ENCODE measurements at regions not wholly inside any gene's neighbourhood (a gene's known extent, or its start where the extent isn't known, plus 50 kb on each side); places are given as distances from the start of the nearest gene placed in this dataset.

GRCh38 chr12:74426091-74426490 is 111.5 kb upstream of the ATXN7L3B start:
- no peak for DNase-seq (ENCODE audit: extremely low spot score)
- no peaks in the 10 kb centered on the region for H3K36me3 ChIP-seq (ENCODE audit: insufficient read depth)
- H3K4me3 ChIP-seq (ENCODE audit: low read depth, low read length), result no peak overlapping the region
- H3K27ac ChIP-seq (ENCODE audit: low read depth), result no peak overlapping the region
- H3K4me1 ChIP-seq (ENCODE audit: insufficient read depth), result no peaks in the 10 kb centered on the region

- Histone ChIP-seq H3K4me1 (ENCODE audit: insufficient read depth) (no peaks in the 10 kb centered on the region), H3K36me3 (ENCODE audit: insufficient read depth) (no peaks in the 10 kb centered on the region), H3K4me3 (ENCODE audit: low read depth, low read length) (no peak overlapping the region), H3K27ac (ENCODE audit: low read depth) (no peak overlapping the region)
- no peak for DNase-seq (ENCODE audit: extremely low spot score)
Measured at GRCh38 chr12:74429535-74429934, 108.1 kb upstream of the ATXN7L3B start.

GRCh38 chr12:74431801-74432200 is 105.8 kb upstream of the ATXN7L3B start:
- no peak for DNase-seq (ENCODE audit: extremely low spot score)
- Histone ChIP-seq H3K4me3 (ENCODE audit: low read depth, low read length) (no peak overlapping the region), H3K27ac (ENCODE audit: low read depth) (no peak overlapping the region), H3K4me1 (ENCODE audit: insufficient read depth) (no peaks in the 10 kb centered on the region), H3K36me3 (ENCODE audit: insufficient read depth) (no peaks in the 10 kb centered on the region)
- 67% methylated on average over 1 of the region's 1 CpG for WGBS

GRCh38 chr12:74440469-74440868 is 97.2 kb upstream of the ATXN7L3B start:
- DNase-seq (ENCODE audit: extremely low spot score), result no peak
- no peak overlapping the region for H3K27ac ChIP-seq (ENCODE audit: low read depth)
- no peaks in the 10 kb centered on the region for H3K36me3 ChIP-seq (ENCODE audit: insufficient read depth)
- no peaks in the 10 kb centered on the region for H3K4me1 ChIP-seq (ENCODE audit: insufficient read depth)
- H3K4me3 ChIP-seq (ENCODE audit: low read depth, low read length), result no peak overlapping the region

GRCh38 chr12:74441872-74442271 is 95.8 kb upstream of the ATXN7L3B start:
- Histone ChIP-seq H3K4me1 (ENCODE audit: insufficient read depth) (no peaks in the 10 kb centered on the region), H3K4me3 (ENCODE audit: low read depth, low read length) (no peak overlapping the region), H3K36me3 (ENCODE audit: insufficient read depth) (no peaks in the 10 kb centered on the region), H3K27ac (ENCODE audit: low read depth) (no peak overlapping the region)
- no peak for DNase-seq (ENCODE audit: extremely low spot score)
- 70% methylated on average over 4 of the region's 4 CpGs for WGBS

GRCh38 chr12:74446466-74446865 is 91.2 kb upstream of the ATXN7L3B start:
- H3K4me3 ChIP-seq (ENCODE audit: low read depth, low read length), result no peak overlapping the region
- H3K4me1 ChIP-seq (ENCODE audit: insufficient read depth), result no peaks in the 10 kb centered on the region
- no peak overlapping the region for H3K27ac ChIP-seq (ENCODE audit: low read depth)
- DNase-seq (ENCODE audit: extremely low spot score), result no peak
- 87% methylated on average over 2 of the region's 2 CpGs for WGBS
- H3K36me3 ChIP-seq (ENCODE audit: insufficient read depth), result no peaks in the 10 kb centered on the region

GRCh38 chr12:74449872-74450271 is 87.8 kb upstream of the ATXN7L3B start:
- 83% methylated on average over 2 of the region's 2 CpGs for WGBS
- DNase-seq (ENCODE audit: extremely low spot score), result no peak
- H3K4me1 ChIP-seq (ENCODE audit: insufficient read depth), result no peaks in the 10 kb centered on the region
- no peak overlapping the region for H3K27ac ChIP-seq (ENCODE audit: low read depth)
- no peak overlapping the region for H3K4me3 ChIP-seq (ENCODE audit: low read depth, low read length)
- no peaks in the 10 kb centered on the region for H3K36me3 ChIP-seq (ENCODE audit: insufficient read depth)

- no peak overlapping the region for H3K27ac ChIP-seq (ENCODE audit: low read depth)
- no peaks in the 10 kb centered on the region for H3K4me1 ChIP-seq (ENCODE audit: insufficient read depth)
- WGBS, result 96% methylated on average over 1 of the region's 1 CpG
- no peak for DNase-seq (ENCODE audit: extremely low spot score)
- no peaks in the 10 kb centered on the region for H3K36me3 ChIP-seq (ENCODE audit: insufficient read depth)
- H3K4me3 ChIP-seq (ENCODE audit: low read depth, low read length), result no peak overlapping the region
Measured at GRCh38 chr12:74454109-74454508, 83.5 kb upstream of the ATXN7L3B start.

GRCh38 chr12:74455429-74455828 is 82.2 kb upstream of the ATXN7L3B start:
- Histone ChIP-seq H3K27ac (ENCODE audit: low read depth) (no peak overlapping the region), H3K4me1 (ENCODE audit: insufficient read depth) (no peaks in the 10 kb centered on the region), H3K4me3 (ENCODE audit: low read depth, low read length) (no peak overlapping the region), H3K36me3 (ENCODE audit: insufficient read depth) (no peaks in the 10 kb centered on the region)
- DNase-seq (ENCODE audit: extremely low spot score), result no peak
- WGBS, result 84% methylated on average over 3 of the region's 3 CpGs

- WGBS, result 83% methylated on average over 3 of the region's 3 CpGs
- H3K4me3 ChIP-seq (ENCODE audit: low read depth, low read length), result no peak overlapping the region
- no peaks in the 10 kb centered on the region for H3K36me3 ChIP-seq (ENCODE audit: insufficient read depth)
Measured at GRCh38 chr12:74456431-74456830, 81.2 kb upstream of the ATXN7L3B start.

GRCh38 chr12:74468401-74468800 is 69.2 kb upstream of the ATXN7L3B start:
- H3K36me3 ChIP-seq (ENCODE audit: insufficient read depth), result no peaks in the 10 kb centered on the region
- 62% methylated on average over 4 of the region's 4 CpGs for WGBS
- H3K4me3 ChIP-seq (ENCODE audit: low read depth, low read length), result no peak overlapping the region
- no peak for DNase-seq (ENCODE audit: extremely low spot score)
- no peaks in the 10 kb centered on the region for H3K4me1 ChIP-seq (ENCODE audit: insufficient read depth)
- no peak overlapping the region for H3K27ac ChIP-seq (ENCODE audit: low read depth)

More at GRCh38 chr12:74456431-74456830, 81.2 kb upstream of the ATXN7L3B start:
- Histone ChIP-seq H3K4me1 (ENCODE audit: insufficient read depth) (no peaks in the 10 kb centered on the region), H3K27ac (ENCODE audit: low read depth) (no peak overlapping the region)
- no peak for DNase-seq (ENCODE audit: extremely low spot score)

GRCh38 chr12:74476234-74476633 is 61.4 kb upstream of the ATXN7L3B start:
- WGBS, result 90% methylated on average over 1 of the region's 1 CpG
- no peak overlapping the region for H3K4me3 ChIP-seq (ENCODE audit: low read depth, low read length)
- no peak overlapping the region for H3K27ac ChIP-seq (ENCODE audit: low read depth)
- no peaks in the 10 kb centered on the region for H3K4me1 ChIP-seq (ENCODE audit: insufficient read depth)
- DNase-seq (ENCODE audit: extremely low spot score), result no peak
- no peaks in the 10 kb centered on the region for H3K36me3 ChIP-seq (ENCODE audit: insufficient read depth)

GRCh38 chr12:74481078-74481477 is 56.6 kb upstream of the ATXN7L3B start:
- 76% methylated on average over 2 of the region's 2 CpGs for WGBS
- DNase-seq (ENCODE audit: extremely low spot score), result no peak
- Histone ChIP-seq H3K4me1 (ENCODE audit: insufficient read depth) (no peaks in the 10 kb centered on the region), H3K36me3 (ENCODE audit: insufficient read depth) (no peaks in the 10 kb centered on the region), H3K27ac (ENCODE audit: low read depth) (no peak overlapping the region), H3K4me3 (ENCODE audit: low read depth, low read length) (no peak overlapping the region)

GRCh38 chr12:74482115-74482514 is 55.5 kb upstream of the ATXN7L3B start:
- H3K36me3 ChIP-seq (ENCODE audit: insufficient read depth), result no peaks in the 10 kb centered on the region
- no peak overlapping the region for H3K27ac ChIP-seq (ENCODE audit: low read depth)
- no peaks in the 10 kb centered on the region for H3K4me1 ChIP-seq (ENCODE audit: insufficient read depth)
- no peak for DNase-seq (ENCODE audit: extremely low spot score)
- no peak overlapping the region for H3K4me3 ChIP-seq (ENCODE audit: low read depth, low read length)

- H3K27ac ChIP-seq (ENCODE audit: low read depth), result no peak overlapping the region
- WGBS, result 57% methylated on average over 3 of the region's 3 CpGs
- no peak for DNase-seq (ENCODE audit: extremely low spot score)
- H3K36me3 ChIP-seq (ENCODE audit: insufficient read depth), result no peaks in the 10 kb centered on the region
- no peaks in the 10 kb centered on the region for H3K4me1 ChIP-seq (ENCODE audit: insufficient read depth)
- no peak overlapping the region for H3K4me3 ChIP-seq (ENCODE audit: low read depth, low read length)
Measured at GRCh38 chr12:74483057-74483456, 54.6 kb upstream of the ATXN7L3B start.

Measured in urinary bladder (tissue), 3 donors.